Natural killer cell (primary cell): ENCODE measurements at regions not wholly inside any gene's neighbourhood (a gene's known extent, or its start where the extent isn't known, plus 50 kb on each side); places are given as distances from the start of the nearest gene placed in this dataset.

Experiments
- ATAC-seq, 3 donors: fragments of 150-1000 bp in 2 of 3; fragments of 200-7000 bp in 1 of 3; cut with Tn5 transposase; 1 replicate in 1 of 3; 2 replicates in 2 of 3; pipeline ENCODE4 v1.10.0; 2021; ENCODE audit warnings: mild to moderate bottlenecking in 2 of 3, moderate library complexity in 2 of 3
- DNase-seq, 2 donors: peaks; one replicate each; pipeline versions ENCODE4 v3.0.0 to v3.0.0-alpha.2; 2013 to 2021; ENCODE audit warnings: mixed read lengths in 1 of 2
- H3K27ac ChIP-seq: one replicate; pipeline ENCODE4 v1.5.1; 2013; ENCODE audit warnings: mild to moderate bottlenecking, low read length
- H3K27me3 ChIP-seq: one replicate; pipeline ENCODE4 v1.6.1; 2013; ENCODE audit warnings: low read length; ENCODE audit not compliant: control insufficient read depth, insufficient read depth
- H3K36me3 ChIP-seq: one replicate; pipeline ENCODE4 v1.6.1; 2013; ENCODE audit warnings: low read length; ENCODE audit not compliant: control insufficient read depth, insufficient read depth
- H3K4me1 ChIP-seq: one replicate; pipeline ENCODE4 v1.6.1; 2013; ENCODE audit warnings: low read length; ENCODE audit not compliant: control insufficient read depth, insufficient read depth
- H3K4me3 ChIP-seq: one replicate; pipeline ENCODE4 v1.5.1; 2013; ENCODE audit warnings: low read length
- H3K9me3 ChIP-seq: one replicate; pipeline ENCODE4 v1.6.1; 2013; ENCODE audit warnings: low read length; ENCODE audit not compliant: control insufficient read depth, insufficient read depth
- H3K27ac Mint-ChIP-seq, 2 donors: one replicate each; pipeline ENCODE4 v1.8.0; 2022; ENCODE audit warnings: mild to moderate bottlenecking in 2 of 2, mixed read lengths in 2 of 2, moderate library complexity in 1 of 2
- H3K27me3 Mint-ChIP-seq, 2 donors: one replicate each; pipeline ENCODE4 v1.8.0; 2022; ENCODE audit warnings: low read depth in 2 of 2, mixed read lengths in 2 of 2
- H3K36me3 Mint-ChIP-seq: one replicate; pipeline ENCODE4 v1.8.0; 2022; ENCODE audit warnings: mixed read lengths
- H3K4me1 Mint-ChIP-seq, 2 donors: one replicate each; pipeline ENCODE4 v1.8.0; 2022; ENCODE audit warnings: mixed read lengths in 2 of 2
- H3K4me3 Mint-ChIP-seq: one replicate; pipeline ENCODE4 v1.8.0; 2022; ENCODE audit warnings: mild to moderate bottlenecking, moderate library complexity, mixed read lengths
- H3K9me3 Mint-ChIP-seq, 2 donors: one replicate each; pipeline ENCODE4 v1.8.0; 2022; ENCODE audit warnings: mixed read lengths in 2 of 2
- CTCF ChIP-seq: fragments of 200-600 bp; IDR thresholded peaks from one replicate; pipeline ENCODE4 v1.8.0; 2022; ENCODE audit warnings: antibody characterized with exemption
- WGBS: methylation state at CpG from one replicate; pipeline ENCODE4 v1.1.7; 2013; ENCODE audit warnings: missing lambda C conversion rate; ENCODE audit not compliant: insufficient coverage; 5-methylcytosine and 5-hydroxymethylcytosine counted together
- intact Hi-C: fragments of 100-400 bp; cut with micrococcal nuclease; formaldehyde crosslinking; loops from one replicate; pipeline ENCODE4 v1.14.2; 2022

GRCh38 chr15:27670486-27671209 is 428.5 kb downstream of the OCA2 start:
- WGBS, result 88% methylated on average over 10 of the region's 11 CpGs
- Histone ChIP-seq H3K36me3 (no peaks in the 10 kb centered on the region), H3K27ac (no peak overlapping the region), H3K4me3 (no peak overlapping the region), H3K4me1 (no peaks in the 10 kb centered on the region), H3K27me3 (no peaks in the 10 kb centered on the region), H3K9me3 (no peaks in the 10 kb centered on the region)
- no peak for TF ChIP-seq CTCF
- ATAC-seq, result no peak
- DNase-seq, result no peak
- no peak overlapping the region for H3K27ac Mint-ChIP-seq
- no peaks in the 10 kb centered on the region for H3K27me3 Mint-ChIP-seq
- no peaks in the 10 kb centered on the region for H3K4me1 Mint-ChIP-seq
- no peak overlapping the region for H3K4me3 Mint-ChIP-seq
- intact Hi-C loops, result no loop called here
- H3K9me3 Mint-ChIP-seq, result peaks cover 2 to 8% of the 10 kb centered on the region in 2 donors
- no peaks in the 10 kb centered on the region for H3K36me3 Mint-ChIP-seq

- no peaks in the 10 kb centered on the region for H3K36me3 ChIP-seq
- H3K27me3 ChIP-seq, result no peaks in the 10 kb centered on the region
- ATAC-seq (no peak), DNase-seq (no peak)
- 89% methylated on average over 10 of the region's 10 CpGs for WGBS
- TF ChIP-seq CTCF, result no peak
- no peaks in the 10 kb centered on the region for H3K36me3 Mint-ChIP-seq
- H3K27me3 Mint-ChIP-seq, result no peaks in the 10 kb centered on the region
- no peak overlapping the region for H3K27ac ChIP-seq
- H3K4me3 Mint-ChIP-seq, result no peak overlapping the region
- H3K9me3 Mint-ChIP-seq, result peaks cover 2 to 8% of the 10 kb centered on the region in 2 donors
- H3K9me3 ChIP-seq, result no peaks in the 10 kb centered on the region
- H3K4me1 Mint-ChIP-seq, result no peaks in the 10 kb centered on the region
- H3K4me1 ChIP-seq, result no peaks in the 10 kb centered on the region
- intact Hi-C loops, result no loop called here
- H3K4me3 ChIP-seq, result no peak overlapping the region
- no peak overlapping the region for H3K27ac Mint-ChIP-seq
These were observed 429.5 kb downstream of the OCA2 start for GRCh38 chr15:27669641-27670040.

GRCh38 chr15:27668471-27669220 is 430.5 kb downstream of the OCA2 start:
- DNase-seq, result no peak
- H3K4me3 ChIP-seq, result no peak overlapping the region
- no peaks in the 10 kb centered on the region for H3K27me3 ChIP-seq
- no peaks in the 10 kb centered on the region for H3K4me1 Mint-ChIP-seq
- no peak overlapping the region for H3K27ac ChIP-seq
- no peak overlapping the region for H3K4me3 Mint-ChIP-seq
- H3K9me3 Mint-ChIP-seq, result peaks cover 4 to 8% of the 10 kb centered on the region in 2 donors
- H3K27ac Mint-ChIP-seq, result no peak overlapping the region
- no peaks in the 10 kb centered on the region for H3K4me1 ChIP-seq
- WGBS, result 75% methylated on average over 9 of the region's 9 CpGs
- no peaks in the 10 kb centered on the region for H3K36me3 ChIP-seq
- TF ChIP-seq CTCF, result no peak
- no peaks in the 10 kb centered on the region for H3K9me3 ChIP-seq
- H3K27me3 Mint-ChIP-seq, result no peaks in the 10 kb centered on the region
- no peak for ATAC-seq
- H3K36me3 Mint-ChIP-seq, result no peaks in the 10 kb centered on the region
- intact Hi-C loops, result no loop called here
